COLO829 (cell line): ENCODE measurements at regions not wholly inside any gene's neighbourhood (a gene's known extent, or its start where the extent isn't known, plus 50 kb on each side); places are given as distances from the start of the nearest gene placed in this dataset.
"Not testable (repeated sequence)": the region's sequence is repeated elsewhere in the genome, so short reads cannot be mapped to it uniquely, and the experiment has no call there.

Source experiments
- DNase-seq: peaks from one replicate; pipeline ENCODE4 v3.0.0; 2012; ENCODE audit warnings: low spot score

DNA sequence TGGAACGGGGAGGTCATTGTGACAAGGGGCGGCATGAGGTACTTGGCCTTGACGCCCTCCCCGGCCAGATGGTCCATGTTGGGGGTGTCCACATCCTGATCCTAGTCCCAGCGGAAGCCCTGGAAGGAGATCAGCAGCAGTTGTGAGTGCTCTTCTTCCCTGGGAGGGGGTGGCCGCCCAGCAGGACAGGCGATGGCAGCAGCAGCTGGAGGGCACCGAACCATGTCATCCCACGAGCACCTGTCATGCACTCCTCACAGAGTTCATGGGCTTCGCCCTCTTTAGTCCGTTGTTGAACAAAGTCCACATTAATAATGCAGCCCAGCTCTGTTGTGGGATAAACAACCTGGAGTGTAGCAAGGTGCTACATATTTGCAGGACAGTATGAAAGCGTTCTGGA lies 130.7 kb downstream of the UNC93B1 start:
- DNase-seq, result not testable (repeated sequence)

DNA sequence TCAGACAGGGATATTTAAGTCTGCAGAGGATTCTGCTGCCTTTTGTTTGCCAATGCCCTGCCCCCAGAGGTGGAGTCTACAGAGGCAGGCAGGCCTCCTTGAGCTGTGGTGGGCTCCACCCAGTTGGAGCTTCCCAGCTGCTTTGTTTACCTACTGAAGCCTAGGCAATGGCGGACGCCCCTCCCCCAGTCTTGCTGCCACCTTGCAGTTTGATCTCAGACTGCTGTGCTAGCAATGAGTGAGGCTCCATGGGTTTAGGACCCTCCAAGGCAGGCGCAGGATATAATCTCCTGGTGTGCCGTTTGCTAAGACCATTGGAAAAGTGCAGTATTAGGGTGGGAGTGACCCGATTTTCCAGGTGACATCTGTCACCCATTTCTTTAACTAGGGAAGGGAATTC lies 132.7 kb downstream of the UNC93B1 start:
- DNase-seq, result not testable (repeated sequence)

DNA sequence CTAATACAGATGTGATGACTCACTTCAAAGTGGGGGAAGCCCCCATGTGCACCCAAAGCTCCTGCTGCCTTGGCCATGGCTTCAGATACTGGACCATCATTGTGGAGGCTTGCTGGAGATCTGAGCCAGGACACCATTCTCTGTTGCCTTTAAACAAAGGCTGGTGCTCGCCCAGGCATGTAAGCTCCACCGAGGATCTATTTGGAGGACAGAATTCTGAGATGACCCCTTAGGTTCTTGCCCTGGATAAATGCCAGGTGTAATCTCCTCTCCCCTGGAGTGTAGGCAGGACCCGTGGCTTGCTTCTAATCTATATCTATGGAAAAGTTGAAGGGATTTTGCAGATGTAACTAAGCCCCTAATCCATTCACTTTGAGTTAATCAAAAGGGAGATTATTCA lies 141.0 kb downstream of the UNC93B1 start:
- DNase-seq, result not testable (repeated sequence)

DNA sequence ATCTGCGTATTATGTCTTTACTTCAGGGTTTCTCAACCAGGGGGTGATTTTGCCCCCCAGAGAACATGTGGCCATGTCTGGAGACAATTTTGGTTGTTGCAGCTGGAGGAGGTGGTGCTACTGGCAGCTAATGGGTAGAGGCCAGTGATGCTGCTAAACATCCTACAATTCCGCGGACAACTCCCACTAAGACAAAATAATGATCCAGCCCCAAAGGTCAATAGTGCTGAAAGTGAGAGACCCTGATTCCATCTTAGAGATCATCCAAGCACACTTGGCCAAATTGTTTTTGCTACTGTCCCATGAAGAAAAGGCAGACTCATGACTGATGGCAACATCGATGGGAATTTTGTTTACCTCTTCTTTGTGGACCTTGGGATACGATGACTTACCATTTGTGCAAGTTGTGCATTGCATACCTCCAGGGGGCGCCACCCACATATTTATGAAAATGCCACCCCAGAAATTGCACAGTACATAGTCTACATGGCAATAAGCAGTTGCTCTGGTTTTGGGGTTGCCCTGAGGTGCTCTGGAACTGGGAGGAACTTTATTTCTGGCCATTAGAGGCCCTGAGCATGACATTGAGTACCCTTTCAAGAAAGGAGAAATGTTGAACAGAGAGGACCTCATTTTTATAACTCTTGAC lies 144.3 kb downstream of the UNC93B1 start:
- not testable (repeated sequence) for DNase-seq

DNA sequence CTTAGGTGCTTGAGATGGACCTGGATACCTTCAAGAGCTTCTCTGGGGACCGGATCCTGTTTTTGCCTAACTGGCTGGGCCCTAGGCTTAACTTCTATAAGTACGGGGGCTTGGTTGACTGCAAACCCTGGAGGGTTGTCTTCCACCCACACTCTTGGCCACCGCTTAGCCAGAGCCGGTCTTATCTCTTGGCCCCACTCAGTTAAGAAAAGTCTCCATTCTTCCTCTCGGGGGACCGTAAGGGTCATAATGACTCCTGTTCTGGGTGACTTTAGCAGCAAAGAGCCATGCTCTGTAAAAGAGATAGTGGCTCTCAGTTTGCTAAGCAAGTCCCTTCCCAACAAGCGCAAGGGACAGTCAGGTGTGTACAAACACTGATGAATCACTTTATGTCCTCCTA lies 153.2 kb downstream of the UNC93B1 start:
- not testable (repeated sequence) for DNase-seq

DNA sequence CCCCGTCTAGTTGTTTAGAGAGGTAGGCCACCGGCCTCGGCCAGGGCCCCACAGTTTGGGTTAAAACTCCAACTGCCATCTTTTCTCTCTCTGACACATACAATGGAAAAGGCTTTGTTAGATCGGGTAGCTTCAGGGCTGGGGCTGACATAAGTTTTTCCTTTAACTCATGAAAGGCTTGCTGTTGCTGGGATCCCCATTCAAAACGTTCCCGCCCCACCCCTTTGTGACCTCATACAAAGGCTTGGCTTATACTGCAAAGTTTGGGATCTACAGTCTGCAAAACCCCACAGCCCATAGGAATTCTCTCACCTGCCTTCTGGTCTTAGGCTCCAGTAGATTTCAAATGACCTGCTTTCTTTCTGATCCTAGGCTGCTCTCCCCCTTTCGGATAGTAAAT lies 154.1 kb downstream of the UNC93B1 start:
- not testable (repeated sequence) for DNase-seq

DNA sequence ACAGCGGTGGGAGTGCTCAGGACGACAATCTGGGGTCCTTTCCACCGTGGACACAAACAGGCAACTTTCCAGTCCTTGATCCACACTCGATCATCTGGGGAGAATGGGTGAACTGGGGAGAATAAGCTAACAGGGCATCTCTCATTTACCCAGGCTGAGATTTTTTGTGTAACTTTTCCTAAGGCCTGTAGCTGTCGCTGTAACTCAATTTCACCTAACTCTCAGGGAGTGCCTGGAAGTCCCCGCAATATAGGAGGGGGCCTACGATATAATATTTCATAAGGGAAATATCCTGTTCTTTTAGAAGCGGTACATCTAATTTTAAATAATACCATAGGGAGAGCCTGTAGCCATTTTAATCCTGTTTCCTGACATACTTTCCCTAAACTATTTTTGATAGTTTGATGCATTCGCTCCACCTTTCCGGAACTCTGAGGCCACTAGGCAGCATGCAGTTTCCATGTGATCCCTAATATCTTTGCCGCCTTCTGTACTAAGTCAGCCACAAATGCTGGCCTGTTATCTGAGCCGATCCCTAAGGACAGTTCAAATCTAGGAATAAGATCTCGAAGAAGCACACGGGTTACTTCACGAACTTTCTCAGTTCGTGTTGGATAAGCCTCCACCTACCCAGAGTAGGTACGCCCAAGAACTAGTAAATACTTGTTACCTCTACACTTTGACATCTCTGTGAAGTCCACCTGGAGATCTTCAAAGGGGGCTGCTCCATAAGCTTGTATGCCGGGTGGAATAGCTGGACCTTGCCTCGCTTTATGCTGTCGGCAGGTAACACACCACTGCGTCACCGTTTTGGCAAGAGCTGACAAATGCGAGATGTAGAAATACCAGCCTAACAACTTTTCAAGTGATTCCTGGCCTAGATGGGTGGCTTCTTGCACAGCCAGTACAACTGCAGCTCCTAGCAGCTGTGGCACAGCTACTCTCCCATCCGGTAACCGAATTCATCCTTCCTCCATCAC lies 155.7 kb downstream of the UNC93B1 start:
- not testable (repeated sequence) for DNase-seq

DNA sequence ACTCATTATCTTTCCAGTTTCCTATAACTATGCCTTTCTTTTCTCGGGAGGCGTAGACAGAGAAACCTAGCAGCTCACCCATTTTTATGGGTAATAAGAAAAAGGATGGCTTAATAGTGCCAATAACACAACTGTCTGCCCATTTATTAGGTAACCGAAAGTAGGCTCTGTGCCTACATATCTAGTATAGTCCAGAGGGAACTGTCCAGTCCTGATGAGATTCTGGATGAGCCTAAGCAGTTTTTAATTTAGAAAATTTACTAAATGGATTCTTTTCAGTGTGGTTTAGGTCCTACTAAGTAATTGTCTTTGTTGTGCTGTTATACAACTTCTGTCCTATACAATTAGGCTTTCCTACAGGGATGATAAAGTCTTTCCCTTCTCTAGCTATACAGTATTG lies 157.6 kb downstream of the UNC93B1 start:
- DNase-seq, result not testable (repeated sequence)

DNA sequence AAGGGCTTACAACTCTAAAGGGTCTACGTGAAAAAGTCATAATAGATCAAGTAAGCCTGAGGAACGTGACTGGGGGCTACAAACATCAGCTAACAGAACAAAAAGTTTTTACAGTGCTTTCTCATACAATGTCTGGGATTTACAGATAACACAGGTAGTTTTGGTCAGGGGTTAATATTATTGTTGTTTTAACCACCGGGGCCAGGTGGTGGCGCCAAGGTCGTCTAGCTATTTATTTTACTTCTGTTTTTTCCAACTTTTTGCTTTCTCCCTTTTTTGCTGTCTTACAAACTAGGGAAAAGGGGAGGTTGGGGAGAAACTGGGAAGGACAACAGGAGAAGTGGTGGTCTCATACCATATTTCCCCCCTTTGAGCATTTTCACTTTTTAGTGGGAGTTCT lies 158.6 kb downstream of the UNC93B1 start:
- DNase-seq, result not testable (repeated sequence)

DNA sequence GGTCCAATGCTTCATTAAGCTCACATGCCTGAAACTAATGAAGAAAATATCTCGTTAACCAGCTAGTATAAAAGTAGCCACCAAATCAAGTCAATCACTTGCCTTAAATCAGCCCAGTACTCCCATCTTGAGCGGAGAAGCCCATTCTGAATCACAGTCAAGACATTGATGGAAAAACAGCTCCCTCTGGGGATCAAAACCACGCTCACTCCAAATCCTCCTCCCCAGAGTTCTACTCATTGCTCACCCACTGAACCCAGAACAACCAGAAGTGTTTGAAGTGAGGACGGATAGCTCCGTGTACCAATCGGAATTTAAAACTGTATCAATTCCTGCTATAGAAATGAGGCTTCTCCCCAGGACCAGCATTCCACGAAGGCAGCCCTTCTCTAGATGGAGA lies 163.3 kb downstream of the UNC93B1 start:
- not testable (repeated sequence) for DNase-seq

DNA sequence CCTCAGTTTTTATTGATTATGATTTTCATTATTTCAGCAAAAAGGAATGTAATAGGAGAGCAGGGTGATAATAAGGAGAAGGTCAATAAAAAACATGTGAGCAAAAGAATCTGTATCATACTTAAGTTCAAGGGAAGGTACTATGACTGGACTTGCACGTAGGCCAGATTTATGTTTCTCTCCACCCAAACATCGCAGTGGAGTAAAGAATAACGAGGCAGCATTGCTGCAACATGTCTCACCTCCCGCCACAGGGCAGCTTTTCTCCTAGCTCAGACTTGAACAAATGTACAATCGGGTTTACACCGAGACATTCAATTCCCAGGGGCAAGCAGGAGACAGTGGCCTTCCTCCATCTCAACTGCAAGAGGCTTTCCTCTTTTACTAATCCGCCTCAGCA lies 155.7 kb upstream of the ALDH3B2 start:
- DNase-seq, result not testable (repeated sequence)

DNA sequence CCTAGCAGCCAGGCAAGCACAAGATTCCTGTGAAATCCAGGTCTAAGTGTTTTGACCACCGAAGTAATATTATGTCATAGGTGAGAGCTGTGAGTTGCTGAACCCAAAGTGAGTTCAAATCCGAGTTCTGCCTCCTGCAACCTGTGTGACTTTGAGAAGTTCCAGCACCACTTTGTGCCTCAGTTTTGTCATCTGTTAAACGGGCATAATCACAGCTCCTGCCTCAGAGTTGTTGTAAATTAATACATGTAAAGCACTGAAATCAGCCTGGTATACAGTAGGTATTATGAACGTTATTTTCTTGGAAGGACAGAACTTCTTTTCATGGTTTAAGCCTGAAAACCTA lies 152.5 kb upstream of the ALDH3B2 start:
- not testable (repeated sequence) for DNase-seq

DNA sequence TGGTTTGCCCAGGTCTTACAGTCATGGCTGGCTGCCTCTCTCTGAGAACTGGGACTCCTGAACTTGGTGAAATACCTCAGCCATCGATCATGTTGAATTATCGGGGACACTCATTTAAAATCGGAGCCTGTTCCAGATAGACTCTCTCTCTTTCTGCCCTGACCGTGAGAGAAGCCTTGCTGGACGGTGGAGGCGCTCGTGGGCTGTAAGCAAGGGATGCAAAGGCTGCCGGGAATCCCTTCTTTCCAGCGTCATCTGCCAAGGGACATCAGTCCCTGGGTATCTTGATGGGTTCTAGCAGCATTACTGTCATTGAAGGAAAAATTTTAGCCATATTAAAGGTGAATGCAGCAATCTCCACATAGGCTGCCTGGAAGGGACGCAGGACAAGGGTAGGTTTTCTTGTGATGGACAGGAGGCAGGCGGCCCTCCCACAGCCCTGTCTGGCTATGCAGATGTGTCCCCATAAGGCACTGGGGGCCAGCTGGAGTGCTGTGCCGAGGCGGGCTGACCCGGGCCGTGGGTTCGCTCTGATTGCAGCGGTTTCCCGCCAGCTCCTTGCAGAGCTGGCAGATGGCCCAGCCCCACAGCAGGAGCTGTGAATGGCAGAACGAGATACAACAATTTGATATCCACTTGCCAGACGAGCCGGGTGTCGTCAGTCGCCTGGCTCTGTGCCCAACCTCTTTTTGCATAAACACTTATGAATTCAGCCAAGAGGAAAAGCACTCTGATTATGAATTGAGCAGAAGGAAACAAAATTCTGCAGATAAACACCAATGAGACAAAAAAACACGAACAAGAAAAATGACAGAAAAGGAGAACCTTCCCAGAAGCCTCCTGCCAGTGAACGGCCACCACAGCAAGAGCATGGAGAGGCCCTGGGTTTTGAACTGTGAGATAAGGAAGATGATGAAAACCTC lies 151.9 kb upstream of the ALDH3B2 start:
- not testable (repeated sequence) for DNase-seq

DNA sequence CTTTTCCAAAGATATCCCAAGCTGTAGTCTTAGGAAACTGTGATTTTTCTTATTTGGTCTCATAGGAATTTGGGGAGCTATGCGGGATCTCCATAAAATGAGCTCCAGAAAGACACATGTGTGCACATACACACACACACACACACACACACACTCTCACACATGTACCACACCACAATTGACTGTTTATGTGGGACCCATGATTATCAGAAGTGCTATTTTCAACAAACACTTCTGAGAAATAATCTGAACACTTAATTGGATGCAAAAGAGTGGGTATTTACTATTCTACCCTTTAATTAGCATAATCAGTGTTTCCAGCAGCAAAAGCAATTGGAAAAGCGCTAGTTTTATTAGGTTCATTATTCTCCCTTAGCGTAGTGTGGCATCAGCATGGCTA lies 150.4 kb upstream of the ALDH3B2 start:
- DNase-seq, result not testable (repeated sequence)

DNA sequence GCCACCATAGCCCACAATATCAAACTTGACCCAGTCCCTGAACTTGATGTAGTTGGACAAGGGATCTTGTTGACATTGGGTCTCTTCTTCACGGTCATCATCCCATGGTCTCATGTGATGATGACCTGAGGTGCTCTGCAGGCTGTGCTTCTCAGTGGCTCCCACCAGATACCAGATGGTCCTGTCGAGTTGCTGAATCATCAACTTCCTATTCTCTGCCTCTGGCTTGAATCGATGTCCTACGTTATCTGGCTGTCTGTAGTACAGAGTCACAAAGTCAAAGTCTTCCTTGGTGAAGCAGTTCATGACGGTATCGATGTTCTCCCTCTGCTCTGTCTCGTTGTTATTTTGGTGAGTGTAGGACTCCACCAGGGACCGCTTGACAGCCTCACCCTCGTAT lies 145.7 kb upstream of the ALDH3B2 start:
- no peak for DNase-seq

DNA sequence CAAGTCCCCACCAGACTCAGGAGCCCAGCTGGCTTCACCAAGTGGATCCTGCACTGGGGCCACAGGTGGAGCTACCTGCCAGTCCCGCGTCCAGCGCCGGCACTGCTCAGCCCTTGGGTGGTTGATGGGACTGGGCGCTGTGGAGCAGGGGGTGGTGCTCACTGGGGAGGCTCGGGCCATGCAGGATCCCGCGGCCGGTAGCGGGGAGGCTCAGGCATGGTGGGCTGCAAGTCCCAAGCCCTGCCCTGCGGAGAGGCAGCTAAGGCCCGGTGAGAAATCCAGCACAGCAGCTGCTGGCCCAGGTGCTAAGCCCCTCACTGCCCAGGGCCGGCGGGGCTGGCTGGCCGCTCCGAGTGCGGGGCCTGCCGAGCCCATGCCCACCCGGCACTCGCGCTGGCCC lies 143.1 kb upstream of the ALDH3B2 start:
- not testable (repeated sequence) for DNase-seq

DNA sequence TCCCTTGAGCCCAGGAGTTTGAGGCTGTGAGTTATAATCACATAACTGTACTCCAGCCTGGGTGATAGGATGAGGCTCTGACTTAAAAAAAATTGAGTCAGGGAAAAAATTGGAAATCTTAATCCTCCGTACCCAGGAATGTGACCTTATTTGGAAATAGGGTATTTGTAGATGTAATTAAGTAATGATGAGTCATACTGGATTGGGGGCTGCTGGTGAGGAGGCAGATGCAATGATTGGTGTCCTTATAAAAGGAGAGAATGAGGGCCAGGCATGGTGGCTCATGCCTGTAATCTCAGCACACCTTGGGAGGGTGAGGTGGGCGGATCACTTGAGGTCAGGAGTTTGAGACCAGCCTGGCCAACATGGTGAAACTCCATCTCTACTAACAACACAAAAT lies 134.9 kb upstream of the ALDH3B2 start:
- DNase-seq, result not testable (repeated sequence)

DNA sequence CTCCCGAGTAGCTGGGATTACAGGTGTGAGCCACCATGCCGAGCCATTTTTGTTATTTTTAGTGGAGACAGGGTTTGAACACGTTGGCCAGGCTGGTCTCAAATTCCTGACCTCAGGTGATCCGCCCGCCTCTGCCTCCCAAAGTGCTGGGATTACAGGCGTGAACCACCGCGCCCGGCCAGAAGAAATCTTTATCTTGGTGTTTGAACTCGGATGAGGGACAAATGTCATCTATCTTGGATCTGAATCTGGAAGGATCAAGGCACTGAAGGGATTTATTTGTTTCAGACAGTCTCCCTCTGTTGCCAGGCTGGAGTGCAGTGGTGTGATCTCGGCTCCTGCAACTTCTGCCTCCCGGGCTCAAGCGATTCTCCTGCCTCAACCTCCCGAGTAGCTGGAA lies 133.5 kb upstream of the ALDH3B2 start:
- DNase-seq, result not testable (repeated sequence)

DNA sequence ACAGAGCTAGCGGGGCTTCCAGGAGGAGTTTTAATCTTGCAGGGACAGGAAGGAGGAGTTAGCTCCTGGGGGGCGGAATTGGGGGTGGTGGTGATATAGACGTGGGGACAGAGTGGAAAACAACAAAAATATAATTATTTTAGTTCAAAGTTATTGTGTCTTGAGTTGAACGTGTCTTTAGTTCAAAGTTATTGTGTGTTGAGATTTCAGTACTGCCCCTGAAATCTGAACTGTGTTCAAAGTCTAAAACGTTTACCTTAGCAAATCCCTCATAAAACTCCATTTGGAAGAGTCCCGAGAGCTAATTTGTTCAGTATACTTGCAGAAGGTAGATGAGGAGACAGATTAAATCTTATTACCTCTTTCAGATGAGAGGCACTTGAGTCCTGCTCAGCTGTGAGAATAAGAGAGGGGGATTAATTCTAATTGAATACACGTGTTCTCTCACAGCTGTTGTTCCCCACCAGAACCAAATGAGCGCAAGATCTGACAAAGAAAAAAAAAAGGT lies 132.4 kb upstream of the ALDH3B2 start:
- not testable (repeated sequence) for DNase-seq

DNA sequence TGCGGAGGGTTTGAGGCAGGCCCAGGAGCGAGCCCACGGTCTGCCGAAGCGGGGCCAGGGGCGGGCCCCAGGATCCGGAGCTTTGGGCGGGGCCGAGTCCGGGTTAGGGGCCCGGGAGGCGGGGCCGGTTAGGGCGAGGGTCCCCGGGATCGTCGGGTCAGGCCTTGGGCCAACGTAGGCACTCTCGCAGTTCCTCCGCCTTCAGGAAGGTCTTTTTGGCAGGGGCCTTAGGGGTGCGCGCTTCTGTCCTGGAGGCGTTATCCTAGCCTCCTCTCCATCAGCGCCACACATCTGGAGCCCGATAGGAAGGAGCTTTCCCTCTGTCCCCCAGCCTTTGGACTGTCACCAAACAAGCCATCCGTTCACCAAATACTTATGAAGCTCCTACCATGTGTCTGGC lies 131.8 kb upstream of the ALDH3B2 start:
- DNase-seq, result not testable (repeated sequence)

DNA sequence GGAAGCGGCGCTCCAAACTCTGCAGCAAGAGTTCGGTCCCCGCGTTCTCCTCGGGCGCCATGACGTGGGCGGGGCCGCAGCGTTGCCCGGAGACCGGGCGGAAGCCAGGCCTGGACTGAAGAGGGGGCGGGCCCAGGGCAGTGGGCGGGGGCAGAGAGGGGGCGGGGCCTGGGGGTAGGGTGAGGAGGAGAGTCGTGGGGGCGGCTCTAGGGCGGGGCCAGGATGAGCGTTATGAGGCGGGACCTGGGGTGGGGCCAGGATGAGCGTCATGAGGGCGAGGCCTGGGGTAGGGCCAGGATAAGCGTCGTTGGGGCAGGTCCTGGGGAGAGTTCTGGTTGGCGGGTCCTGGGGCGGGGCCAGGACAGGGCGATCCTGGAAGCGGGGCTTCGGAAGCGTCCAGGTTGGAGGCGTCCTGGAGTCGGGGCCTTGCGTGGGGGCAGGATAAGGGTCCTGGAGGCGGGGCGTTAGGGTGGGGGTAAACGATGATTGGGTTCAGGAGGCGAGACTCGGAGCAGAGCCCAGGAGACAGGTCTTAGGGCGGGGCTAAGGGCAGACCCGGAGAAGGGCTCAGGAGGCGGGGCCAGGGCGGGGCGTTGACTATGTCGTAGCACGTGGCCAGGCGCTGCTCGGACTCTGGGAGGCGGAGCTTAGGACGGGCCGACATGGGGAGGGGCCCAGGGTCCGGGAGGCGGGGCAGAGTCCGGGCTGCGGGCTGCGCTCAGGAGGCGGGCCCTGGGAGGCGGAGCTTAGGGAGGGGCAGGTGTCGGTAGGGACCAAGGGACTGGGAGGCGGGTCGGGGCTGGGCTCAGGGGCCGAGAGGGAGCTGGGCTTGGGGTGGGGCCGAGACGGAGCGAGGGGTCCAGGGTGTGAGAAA lies 131.1 kb upstream of the ALDH3B2 start:
- DNase-seq, result peak; percentile 89
